ENCODE measurements at regions not wholly inside any gene's neighbourhood (a gene's known extent, or its start where the extent isn't known, plus 50 kb on each side); places are given as distances from the start of the nearest gene placed in this dataset.
A peak's percentile ranks its signal among the peaks of the same experiment; 100 is the strongest.
"Not testable (repeated sequence)": the region's sequence is repeated elsewhere in the genome, so short reads cannot be mapped to it uniquely, and the experiment has no call there.

- no peak for DNase-seq (ENCODE audit: low read depth)
Observed at GRCh38 chr1:115531631-115532264, 110.0 kb upstream of the VANGL1 start.

- DNase-seq (ENCODE audit: low read depth) = peak; percentile 89
Observed at GRCh38 chr1:115530407-115530806, 111.4 kb upstream of the VANGL1 start.

- peak; percentile 15 for DNase-seq (ENCODE audit: low read depth)
Observed at GRCh38 chr1:115529216-115529897, 112.4 kb upstream of the VANGL1 start.

- DNase-seq (ENCODE audit: low read depth) = peak; percentile 49
Observed at GRCh38 chr1:115528336-115528735, 113.4 kb upstream of the VANGL1 start.

GRCh38 chr1:115527746-115528145, 114.0 kb upstream of the VANGL1 start:
- DNase-seq (ENCODE audit: low read depth) = no peak

GRCh38 chr1:115526900-115527299, 114.9 kb upstream of the VANGL1 start:
- DNase-seq (ENCODE audit: low read depth) = no peak

- no peak for DNase-seq (ENCODE audit: low read depth)
Observed at GRCh38 chr1:115524236-115524635, 117.5 kb upstream of the VANGL1 start.

- no peak for DNase-seq (ENCODE audit: low read depth)
Observed at GRCh38 chr1:115522386-115522785, 119.4 kb upstream of the VANGL1 start.

- DNase-seq (ENCODE audit: low read depth) = no peak
Observed at GRCh38 chr1:115515270-115515669, 126.5 kb upstream of the VANGL1 start.

- peak; percentile 81 for DNase-seq (ENCODE audit: low read depth)
Observed at GRCh38 chr1:115510226-115510625, 131.5 kb upstream of the VANGL1 start.

GRCh38 chr1:115507901-115508300, 133.9 kb upstream of the VANGL1 start:
- no peak for DNase-seq (ENCODE audit: low read depth)

GRCh38 chr1:115506924-115507589, 134.7 kb upstream of the VANGL1 start:
- peak; percentile 75 for DNase-seq (ENCODE audit: low read depth)

- no peak for DNase-seq (ENCODE audit: low read depth)
Observed at GRCh38 chr1:115506518-115506917, 135.3 kb upstream of the VANGL1 start.

GRCh38 chr1:115505148-115505571, 136.6 kb upstream of the VANGL1 start:
- DNase-seq (ENCODE audit: low read depth) = no peak

GRCh38 chr1:115502183-115502582, 139.6 kb upstream of the VANGL1 start:
- not testable (repeated sequence) for DNase-seq (ENCODE audit: low read depth)

- DNase-seq (ENCODE audit: low read depth) = no peak
Observed at GRCh38 chr1:115501476-115501875, 140.3 kb upstream of the VANGL1 start.

GRCh38 chr1:115499253-115499652, 142.5 kb upstream of the VANGL1 start:
- DNase-seq (ENCODE audit: low read depth) = no peak

- DNase-seq (ENCODE audit: low read depth) = peak; percentile 93
Observed at GRCh38 chr1:115496904-115497527, 144.8 kb upstream of the VANGL1 start.

- peak; percentile 89 for DNase-seq (ENCODE audit: low read depth)
Observed at GRCh38 chr1:115495625-115496024, 146.1 kb upstream of the VANGL1 start.

- no peak for DNase-seq (ENCODE audit: low read depth)
Observed at GRCh38 chr1:115495111-115495510, 146.7 kb upstream of the VANGL1 start.

GRCh38 chr1:115493834-115494233, 147.9 kb upstream of the VANGL1 start:
- no peak for DNase-seq (ENCODE audit: low read depth)

- DNase-seq (ENCODE audit: low read depth) = peak; percentile 61
Observed at GRCh38 chr1:115492880-115493279, 148.9 kb upstream of the VANGL1 start.

All from ELR (cell line).